ENCODE measurements at regions not wholly inside any gene's neighbourhood (a gene's known extent, or its start where the extent isn't known, plus 50 kb on each side); places are given as distances from the start of the nearest gene placed in this dataset.

DNA sequence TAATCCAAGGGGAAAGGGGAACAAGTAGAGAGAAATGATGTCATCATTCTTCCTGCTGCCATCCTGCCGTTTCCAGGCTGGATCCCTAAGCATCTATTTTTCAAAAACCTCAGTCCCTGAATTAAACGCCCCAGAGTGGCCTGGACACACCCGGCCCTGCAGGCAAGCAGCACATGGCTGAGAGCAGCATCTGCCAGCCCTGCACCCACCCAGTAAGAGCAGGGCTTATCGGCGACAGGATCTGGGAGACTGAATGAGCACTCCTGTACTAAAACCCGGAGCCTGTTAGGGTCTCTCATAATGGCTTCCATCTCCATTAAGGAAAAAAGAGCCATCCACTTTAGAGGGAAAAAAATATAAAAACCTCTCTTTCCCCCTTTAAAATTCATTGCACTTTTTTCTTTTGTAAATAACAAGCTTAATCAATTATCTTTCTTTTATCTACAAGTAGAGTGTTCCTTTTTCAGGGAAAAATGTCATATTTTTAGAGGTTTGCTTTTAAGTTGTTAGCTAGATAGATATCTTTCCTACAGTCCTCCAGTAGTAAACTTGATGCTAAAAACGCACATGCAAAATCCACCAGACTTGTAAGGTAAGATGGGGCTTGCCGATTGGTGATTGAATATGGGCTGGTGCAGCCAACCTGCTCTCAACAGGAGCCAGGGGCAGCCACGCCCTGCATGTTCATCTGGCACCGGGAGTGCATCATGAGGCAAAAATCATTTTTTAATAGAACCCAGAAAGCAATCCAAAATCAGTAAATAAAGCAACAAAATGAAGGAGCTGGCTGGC, 457.8 kb downstream of the EIPR1 start (continued):
- no peak for TF ChIP-seq TCF7L2 (IDR thresholded peaks at IDR 0.05; ENCODE audit: borderline replicate concordance, extremely low read depth, insufficient read depth, insufficient read length)
- TF ChIP-seq FOSL1 (IDR thresholded peaks at IDR 0.05; ENCODE audit: low read depth): no peak
- no peak for TF ChIP-seq ZBTB33 (IDR thresholded peaks at IDR 0.05; ENCODE audit: extremely low read depth, insufficient replicate concordance, low read length)
- TF ChIP-seq EZH2 (IDR thresholded peaks at IDR 0.05): no peak

- no peak overlapping the region for H3K9ac ChIP-seq (ENCODE audit: low read length)
- ATAC-seq: no peak
- TF ChIP-seq ZBTB33 (IDR thresholded peaks at IDR 0.05; ENCODE audit: extremely low read depth, insufficient replicate concordance, low read length) (no peak), SRF (IDR thresholded peaks at IDR 0.05; ENCODE audit: low read depth) (no peak), EZH2phosphoT487 (IDR thresholded peaks at IDR 0.05; ENCODE audit: borderline replicate concordance) (no peak), CBX3 (IDR thresholded peaks at IDR 0.05; ENCODE audit: low read depth) (no peak), POLR2AphosphoS5 (IDR thresholded peaks at IDR 0.05; ENCODE audit: low read depth, low read length) (no peak), ELF1 (IDR thresholded peaks at IDR 0.05; ENCODE audit: borderline replicate concordance, low read depth) (no peak), EGR1 (IDR thresholded peaks at IDR 0.05; ENCODE audit: low read depth) (no peak), ZFX (IDR thresholded peaks at IDR 0.05) (no peak), ZNF274 (IDR thresholded peaks at IDR 0.05; ENCODE audit: low read depth, low read length) (no peak), CEBPB (IDR thresholded peaks at IDR 0.05; ENCODE audit: low read depth) (no peak), ATF3 (IDR thresholded peaks at IDR 0.05) (no peak), JUND (IDR thresholded peaks at IDR 0.05) (no peak)
- TF ChIP-seq, protein P1, sequence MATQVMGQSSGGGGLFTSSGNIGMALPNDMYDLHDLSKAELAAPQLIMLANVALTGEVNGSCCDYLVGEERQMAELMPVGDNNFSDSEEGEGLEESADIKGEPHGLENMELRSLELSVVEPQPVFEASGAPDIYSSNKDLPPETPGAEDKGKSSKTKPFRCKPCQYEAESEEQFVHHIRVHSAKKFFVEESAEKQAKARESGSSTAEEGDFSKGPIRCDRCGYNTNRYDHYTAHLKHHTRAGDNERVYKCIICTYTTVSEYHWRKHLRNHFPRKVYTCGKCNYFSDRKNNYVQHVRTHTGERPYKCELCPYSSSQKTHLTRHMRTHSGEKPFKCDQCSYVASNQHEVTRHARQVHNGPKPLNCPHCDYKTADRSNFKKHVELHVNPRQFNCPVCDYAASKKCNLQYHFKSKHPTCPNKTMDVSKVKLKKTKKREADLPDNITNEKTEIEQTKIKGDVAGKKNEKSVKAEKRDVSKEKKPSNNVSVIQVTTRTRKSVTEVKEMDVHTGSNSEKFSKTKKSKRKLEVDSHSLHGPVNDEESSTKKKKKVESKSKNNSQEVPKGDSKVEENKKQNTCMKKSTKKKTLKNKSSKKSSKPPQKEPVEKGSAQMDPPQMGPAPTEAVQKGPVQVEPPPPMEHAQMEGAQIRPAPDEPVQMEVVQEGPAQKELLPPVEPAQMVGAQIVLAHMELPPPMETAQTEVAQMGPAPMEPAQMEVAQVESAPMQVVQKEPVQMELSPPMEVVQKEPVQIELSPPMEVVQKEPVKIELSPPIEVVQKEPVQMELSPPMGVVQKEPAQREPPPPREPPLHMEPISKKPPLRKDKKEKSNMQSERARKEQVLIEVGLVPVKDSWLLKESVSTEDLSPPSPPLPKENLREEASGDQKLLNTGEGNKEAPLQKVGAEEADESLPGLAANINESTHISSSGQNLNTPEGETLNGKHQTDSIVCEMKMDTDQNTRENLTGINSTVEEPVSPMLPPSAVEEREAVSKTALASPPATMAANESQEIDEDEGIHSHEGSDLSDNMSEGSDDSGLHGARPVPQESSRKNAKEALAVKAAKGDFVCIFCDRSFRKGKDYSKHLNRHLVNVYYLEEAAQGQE (IDR thresholded peaks at IDR 0.05; ENCODE audit: low read depth): no peak
- TF ChIP-seq, protein P2, sequence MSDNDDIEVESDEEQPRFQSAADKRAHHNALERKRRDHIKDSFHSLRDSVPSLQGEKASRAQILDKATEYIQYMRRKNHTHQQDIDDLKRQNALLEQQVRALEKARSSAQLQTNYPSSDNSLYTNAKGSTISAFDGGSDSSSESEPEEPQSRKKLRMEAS (IDR thresholded peaks at IDR 0.05): no peak
Observed at GRCh38 chr2:2919026-2919425, 458.6 kb downstream of the EIPR1 start.

More at GRCh38 chr2:2919026-2919425, 458.6 kb downstream of the EIPR1 start:
- Histone ChIP-seq H3K27ac (ENCODE audit: low read depth, low read length) (no peak overlapping the region), H3K4me1 (ENCODE audit: control insufficient read depth in 1 of 2, insufficient read depth in 2 of 2, low read length in 2 of 2) (no peaks in the 10 kb centered on the region), H3K9me3 (ENCODE audit: control insufficient read depth in 1 of 2, insufficient read depth in 1 of 2, low read depth in 1 of 2, low read length in 2 of 2) (0 out of 4 replicates have a peak, but pooled peaks cover 0 to 6% of the 10 kb centered on the region in 2 experiments), H3K4me2 (ENCODE audit: low read length) (no peak overlapping the region), H2AFZ (ENCODE audit: low read depth, low read length, poor library complexity, severe bottlenecking) (no peak overlapping the region), H3K4me3 (replicated peaks in 1 of 2; ENCODE audit: low read depth in 1 of 2, low read length in 2 of 2) (no peak overlapping the region), H3K27me3 (ENCODE audit: insufficient read depth, low read length) (peaks cover 3% of the 10 kb centered on the region; the same call in 1 of the 2 replicates), H4K20me1 (ENCODE audit: insufficient read depth) (no peaks in the 10 kb centered on the region), H3K79me2 (ENCODE audit: insufficient read depth, low read length) (no peaks in the 10 kb centered on the region), H3K36me3 (ENCODE audit: control insufficient read depth in 1 of 2, insufficient read depth in 2 of 2, low read length in 2 of 2) (no peaks in the 10 kb centered on the region), H3K9me2 (ENCODE audit: insufficient read depth) (no peaks in the 10 kb centered on the region)
- no TSS peak for BruUV-seq (replicated peaks)
- RAD21 ChIA-PET (ENCODE audit: low non-redundant PET in 1 of 2, low total read pairs in 2 of 2, uncharacterized antibody in 2 of 2, unreplicated experiment in 2 of 2): no interaction called here
- CTCF ChIA-PET: no interaction called here
- intact Hi-C loops (cut with micrococcal nuclease): no loop called here
- POLR2A ChIA-PET: no interaction called here
- no peak for DNase-seq (ENCODE audit: low read depth, low spot score)

Data from HCT116 (cell line).